PC-9 (cell line): ENCODE measurements at regions not wholly inside any gene's neighbourhood (a gene's known extent, or its start where the extent isn't known, plus 50 kb on each side); places are given as distances from the start of the nearest gene placed in this dataset.

Source experiments
- BruUV-seq: library from RNA; stranded (reverse); fragments of 400-500 nt; replicated peaks from 2 replicates; lab custom pipeline; 2021; lab: Mats Ljungman, UMichigan
- CTCF ChIA-PET: fragments of 300-600 bp; sonication (Branson Sonifier 250); formaldehyde crosslinking; loops from one replicate; lab custom pipeline; 2022; ENCODE audit warnings: antibody characterized with exemption; lab: Charles Lee
- POLR2A ChIA-PET: fragments of 300-600 bp; sonication (Branson Sonifier 250); formaldehyde crosslinking; loops from one replicate; lab custom pipeline; 2022; ENCODE audit warnings: antibody characterized with exemption; ENCODE audit not compliant: unreplicated experiment; lab: Charles Lee
- DNase-seq, 2 experiments: peaks; one replicate each; pipeline versions ENCODE4 v3.0.0 to v3.0.0-alpha.2; 2015 to 2022; ENCODE audit warnings: mixed read lengths in 1 of 2
- H2AFZ ChIP-seq: fragments of 200-600 bp; sonication (generic); 2 replicates; pipeline ENCODE4 v1.8.1; 2017; ENCODE audit warnings: antibody characterized with exemption
- H3F3A ChIP-seq: fragments of 200-600 bp; sonication (generic); 2 replicates; pipeline ENCODE4 v1.8.1; 2017; ENCODE audit warnings: antibody characterized with exemption, mild to moderate bottlenecking, low read depth; ENCODE audit not compliant: insufficient read depth
- H3K27ac ChIP-seq: fragments of 200-600 bp; sonication (generic); 2 replicates; pipeline ENCODE4 v1.6.1; 2016; ENCODE audit warnings: mixed run types
- H3K27me3 ChIP-seq: fragments of 200-600 bp; sonication (generic); 2 replicates; pipeline ENCODE4 v1.6.1; 2016; ENCODE audit warnings: low read depth, mixed run types; ENCODE audit not compliant: insufficient read depth
- H3K36me3 ChIP-seq: fragments of 200-600 bp; sonication (generic); 2 replicates; pipeline ENCODE4 v1.6.1; 2016; ENCODE audit warnings: low read depth, mixed run types
- H3K4me1 ChIP-seq: fragments of 200-600 bp; sonication (generic); replicated peaks from 2 replicates; pipeline ENCODE4 v1.6.1; 2016; ENCODE audit warnings: mixed run types; ENCODE audit not compliant: insufficient read depth
- H3K4me2 ChIP-seq: fragments of 200-600 bp; sonication (generic); 2 replicates; pipeline ENCODE4 v1.6.1; 2017; ENCODE audit warnings: mixed run types
- H3K4me3 ChIP-seq: fragments of 200-600 bp; sonication (generic); 2 replicates; pipeline ENCODE4 v1.6.1; 2016; ENCODE audit warnings: mixed run types
- H3K79me2 ChIP-seq: fragments of 200-600 bp; sonication (generic); 2 replicates; pipeline ENCODE4 v1.6.1; 2017; ENCODE audit warnings: low read depth, mixed run types
- H3K9me2 ChIP-seq: fragments of 200-600 bp; sonication (generic); 2 replicates; pipeline ENCODE4 v1.8.1; 2017; ENCODE audit warnings: mild to moderate bottlenecking; ENCODE audit not compliant: insufficient read depth
- H3K9me3 ChIP-seq: fragments of 200-600 bp; sonication (generic); 2 replicates; pipeline ENCODE4 v1.8.1; 2016; ENCODE audit warnings: low read depth; ENCODE audit not compliant: insufficient read depth
- H4K20me1 ChIP-seq: fragments of 200-600 bp; sonication (generic); 2 replicates; pipeline ENCODE4 v1.8.1; 2017; ENCODE audit not compliant: insufficient read depth
- EZH2 ChIP-seq: fragments of 200-600 bp; sonication (generic); IDR thresholded peaks from 2 replicates; pipeline ENCODE4 v1.8.0; 2017; ENCODE audit warnings: antibody characterized with exemption, low read depth
- intact Hi-C: fragments of 100-400 bp; cut with micrococcal nuclease; formaldehyde crosslinking; loops from one replicate; pipeline ENCODE4 v1.10.0; 2022; ENCODE audit not compliant: unreplicated experiment
- TF ChIP-seq, protein P1 (sequence below): fragments of 200-600 bp; sonication (generic); conservative IDR thresholded peaks from 2 replicates; pipeline ENCODE4 v1.6.1; 2017; ENCODE audit warnings: mixed run types, antibody characterized with exemption, mild to moderate bottlenecking, moderate library complexity

DNA sequence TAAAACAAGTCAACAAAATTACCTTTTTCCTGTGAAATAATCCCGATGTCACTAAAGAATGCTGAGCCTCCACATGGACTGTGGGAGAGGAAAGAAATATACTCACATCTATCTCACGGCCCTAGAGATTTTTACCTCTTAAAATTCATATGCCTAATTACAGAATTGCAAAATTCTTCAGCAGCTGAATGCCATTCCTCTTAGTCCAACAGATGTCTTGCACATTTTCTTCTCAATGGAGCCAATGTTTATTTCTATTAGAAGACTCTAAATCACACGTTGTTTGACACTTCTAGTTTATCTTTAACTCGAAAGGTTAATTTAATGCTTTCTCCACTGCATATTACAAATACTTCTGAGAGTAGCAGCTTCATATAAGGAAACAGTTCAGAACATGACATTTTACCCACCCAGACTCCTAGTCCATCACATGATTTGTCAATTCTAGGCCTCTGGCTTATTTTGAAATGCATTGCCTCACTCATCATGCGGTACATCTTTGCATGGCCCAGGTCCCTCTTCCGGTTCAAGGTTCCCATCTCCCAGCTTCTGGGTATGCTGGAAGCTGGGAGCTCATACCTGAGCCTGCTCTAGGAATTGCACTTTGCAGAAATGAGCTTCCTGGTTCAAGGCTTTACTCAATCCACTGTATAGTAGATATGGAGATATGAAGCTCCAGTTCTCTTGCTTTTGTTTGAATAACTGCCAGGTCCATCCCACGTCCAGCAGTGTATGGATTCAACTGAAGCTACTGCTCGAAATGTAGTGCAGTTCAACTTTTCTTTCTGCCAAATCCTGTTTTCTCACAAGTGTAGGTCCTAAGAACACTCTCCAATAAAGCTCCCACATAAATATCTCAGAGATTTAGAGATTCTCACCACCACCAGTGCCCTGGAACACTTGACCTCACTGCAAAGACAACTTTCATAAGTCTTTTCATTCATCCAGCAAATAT, 306.2 kb downstream of the GPR37 start:
- Histone ChIP-seq H3K4me3 (no peak overlapping the region), H3K9me3 (no peaks in the 10 kb centered on the region), H3K27ac (no peak overlapping the region), H3K79me2 (no peaks in the 10 kb centered on the region), H2AFZ (no peak overlapping the region), H3K4me2 (no peak overlapping the region), H4K20me1 (no peaks in the 10 kb centered on the region), H3K9me2 (no peaks in the 10 kb centered on the region), H3K4me1 (no peaks in the 10 kb centered on the region), H3K27me3 (no peaks in the 10 kb centered on the region), H3K36me3 (no peaks in the 10 kb centered on the region), H3F3A (no peaks in the 10 kb centered on the region)
- TF ChIP-seq, protein P1, sequence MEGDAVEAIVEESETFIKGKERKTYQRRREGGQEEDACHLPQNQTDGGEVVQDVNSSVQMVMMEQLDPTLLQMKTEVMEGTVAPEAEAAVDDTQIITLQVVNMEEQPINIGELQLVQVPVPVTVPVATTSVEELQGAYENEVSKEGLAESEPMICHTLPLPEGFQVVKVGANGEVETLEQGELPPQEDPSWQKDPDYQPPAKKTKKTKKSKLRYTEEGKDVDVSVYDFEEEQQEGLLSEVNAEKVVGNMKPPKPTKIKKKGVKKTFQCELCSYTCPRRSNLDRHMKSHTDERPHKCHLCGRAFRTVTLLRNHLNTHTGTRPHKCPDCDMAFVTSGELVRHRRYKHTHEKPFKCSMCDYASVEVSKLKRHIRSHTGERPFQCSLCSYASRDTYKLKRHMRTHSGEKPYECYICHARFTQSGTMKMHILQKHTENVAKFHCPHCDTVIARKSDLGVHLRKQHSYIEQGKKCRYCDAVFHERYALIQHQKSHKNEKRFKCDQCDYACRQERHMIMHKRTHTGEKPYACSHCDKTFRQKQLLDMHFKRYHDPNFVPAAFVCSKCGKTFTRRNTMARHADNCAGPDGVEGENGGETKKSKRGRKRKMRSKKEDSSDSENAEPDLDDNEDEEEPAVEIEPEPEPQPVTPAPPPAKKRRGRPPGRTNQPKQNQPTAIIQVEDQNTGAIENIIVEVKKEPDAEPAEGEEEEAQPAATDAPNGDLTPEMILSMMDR = no peak
- no peak for TF ChIP-seq EZH2
- no TSS peak for BruUV-seq
- CTCF ChIA-PET = no interaction called here
- intact Hi-C loops = no loop called here
- DNase-seq = no peak
- POLR2A ChIA-PET = no interaction called here

DNA sequence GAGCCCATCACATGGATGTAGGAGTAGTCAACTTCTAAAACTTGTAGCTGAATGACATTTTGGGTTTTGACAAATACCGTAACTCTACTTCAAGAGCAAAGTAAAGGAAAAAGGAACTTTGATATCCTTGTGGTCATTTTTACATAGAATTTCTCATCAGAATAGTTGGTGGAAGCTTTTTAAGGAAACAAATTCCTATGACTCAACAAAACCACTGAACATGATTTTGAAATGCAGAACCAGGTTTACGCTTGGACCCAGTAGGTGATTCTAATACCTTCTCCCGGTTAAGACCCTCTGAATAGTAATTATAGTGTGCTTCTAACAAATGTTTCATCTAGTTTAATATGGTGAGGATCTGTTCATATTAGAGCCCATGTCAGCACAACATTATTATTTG, 307.8 kb downstream of the GPR37 start:
- no peaks in the 10 kb centered on the region for H3K27me3 ChIP-seq
- H3K9me2 ChIP-seq = no peaks in the 10 kb centered on the region
- H3K4me3 ChIP-seq = no peak overlapping the region
- TF ChIP-seq EZH2 = no peak
- TF ChIP-seq, protein P1 = no peak
- H3K9me3 ChIP-seq = no peaks in the 10 kb centered on the region
- no peaks in the 10 kb centered on the region for H3K79me2 ChIP-seq
- POLR2A ChIA-PET = no interaction called here
- no peak for DNase-seq
- BruUV-seq = no TSS peak
- intact Hi-C loops = no loop called here
- CTCF ChIA-PET = no interaction called here
- H3K4me2 ChIP-seq = no peak overlapping the region
- H3K4me1 ChIP-seq = no peaks in the 10 kb centered on the region
- H2AFZ ChIP-seq = no peak overlapping the region
- H3F3A ChIP-seq = no peaks in the 10 kb centered on the region
- no peak overlapping the region for H3K27ac ChIP-seq
- no peaks in the 10 kb centered on the region for H4K20me1 ChIP-seq
- no peaks in the 10 kb centered on the region for H3K36me3 ChIP-seq

DNA sequence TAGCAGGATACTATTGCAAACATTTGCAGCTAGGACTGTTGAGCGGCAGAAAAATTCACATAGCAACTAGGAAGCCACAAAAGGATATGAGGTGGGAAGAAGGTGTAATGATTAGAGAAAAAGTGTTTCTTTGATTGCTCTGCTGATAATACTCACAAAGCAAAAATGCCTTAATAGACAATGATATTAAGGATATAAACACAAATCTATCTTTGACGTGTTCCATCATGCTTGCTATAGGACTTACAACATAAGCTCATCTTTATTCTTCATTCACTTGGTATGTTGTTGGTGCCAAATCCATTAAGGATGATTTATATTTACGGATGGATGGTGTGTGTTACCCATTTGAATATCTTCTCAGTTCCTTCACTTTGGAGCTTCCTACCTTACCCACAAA, 309.3 kb downstream of the GPR37 start:
- Histone ChIP-seq H2AFZ (no peak overlapping the region), H3K4me3 (no peak overlapping the region), H3K79me2 (no peaks in the 10 kb centered on the region), H3K9me3 (no peaks in the 10 kb centered on the region), H3K4me2 (no peak overlapping the region), H3K4me1 (no peaks in the 10 kb centered on the region), H3K9me2 (no peaks in the 10 kb centered on the region), H3F3A (no peaks in the 10 kb centered on the region), H3K27me3 (no peaks in the 10 kb centered on the region), H3K27ac (no peak overlapping the region), H3K36me3 (no peaks in the 10 kb centered on the region), H4K20me1 (no peaks in the 10 kb centered on the region)
- DNase-seq = no peak
- CTCF ChIA-PET = no interaction called here
- intact Hi-C loops = no loop called here
- TF ChIP-seq EZH2 = no peak
- TF ChIP-seq, protein P1 = no peak
- no TSS peak for BruUV-seq
- POLR2A ChIA-PET = no interaction called here
